Stomach (tissue), 8 donors: ENCODE measurements at regions not wholly inside any gene's neighbourhood (a gene's known extent, or its start where the extent isn't known, plus 50 kb on each side); places are given as distances from the start of the nearest gene placed in this dataset.

Experiments used
- DNase-seq, 2 donors: peaks; one replicate each; pipeline versions ENCODE4 v3.0.0 to v3.0.0-alpha.2; 2013 to 2019
- H3K27ac ChIP-seq, 5 donors: fragments of 200-600 bp in 4 of 5; sonication (generic) in 4 of 5; one replicate each; pipeline ENCODE4 v1.5.1; 2013 to 2019; ENCODE audit warnings: mild to moderate bottlenecking in 1 of 5, moderate library complexity in 1 of 5
- H3K27me3 ChIP-seq, 3 donors: fragments of 200-600 bp; sonication (generic); one replicate each; pipeline ENCODE4 v1.5.1; 2017 to 2019; ENCODE audit warnings: mixed run types in 1 of 3
- H3K36me3 ChIP-seq, 4 donors: fragments of 200-600 bp; sonication (generic); 1 replicate in 3 of 4; 2 replicates in 1 of 4; pipeline ENCODE4 v1.5.1; 2016 to 2019
- H3K4me1 ChIP-seq, 4 donors: fragments of 200-600 bp; sonication (generic); one replicate each; pipeline ENCODE4 v1.5.1; 2016 to 2019
- H3K4me3 ChIP-seq, 4 donors: fragments of 200-600 bp; sonication (generic) in 3 of 4; one replicate each; pipeline ENCODE4 v1.5.1; 2016 to 2019; ENCODE audit warnings: mild to moderate bottlenecking in 1 of 4
- H3K9me3 ChIP-seq, 4 donors: fragments of 200-600 bp; sonication (generic); one replicate each; pipeline ENCODE4 v1.5.1; 2016 to 2019
- EP300 ChIP-seq: sonication (generic); formaldehyde crosslinking; IDR thresholded peaks from one replicate; pipeline ENCODE4 v1.6.1; 2017; ENCODE audit warnings: antibody characterized with exemption
- POLR2A ChIP-seq, 4 donors: fragments of 450-650 bp; IDR thresholded peaks; one replicate each; pipeline ENCODE4 v1.6.1; 2016; ENCODE audit warnings: antibody characterized with exemption in 4 of 4, control low read depth in 2 of 4, mild to moderate bottlenecking in 1 of 4, moderate library complexity in 1 of 4
- POLR2AphosphoS5 ChIP-seq, 3 donors: sonication (generic); formaldehyde crosslinking; IDR thresholded peaks; one replicate each; pipeline ENCODE4 v1.6.1; 2016; ENCODE audit warnings: antibody characterized with exemption in 3 of 3
- WGBS, 5 donors: extraction: QIAGEN DNeasy Blood & Tissue Kit in 3 of 5; methylation state at CpG; one replicate each; pipeline versions ENCODE4 v1.1.5 to v1.1.7; 2013 to 2018; 5-methylcytosine and 5-hydroxymethylcytosine counted together
- intact Hi-C: fragments of 100-400 bp; cut with DNase I; formaldehyde crosslinking; loops from one replicate; pipeline ENCODE4 v1.15.1; 2023; ENCODE audit warnings: low total_unique reads
- TF ChIP-seq, protein P1 (sequence below), 7 experiments: fragments of 450-650 bp in 4 of 7; fragments of 200-600 bp in 3 of 7; sonication (generic) in 3 of 7; IDR thresholded peaks; one replicate each; pipeline ENCODE4 v1.5.1; 2016 to 2019; ENCODE audit warnings: antibody characterized with exemption in 7 of 7, control low read depth in 2 of 7, mild to moderate bottlenecking in 1 of 7
- donor health status: healthy with polysubstance abuse.
- donor health status: Bipolar disorder and iron deficiency.
- donor health status: healthy.

DNA sequence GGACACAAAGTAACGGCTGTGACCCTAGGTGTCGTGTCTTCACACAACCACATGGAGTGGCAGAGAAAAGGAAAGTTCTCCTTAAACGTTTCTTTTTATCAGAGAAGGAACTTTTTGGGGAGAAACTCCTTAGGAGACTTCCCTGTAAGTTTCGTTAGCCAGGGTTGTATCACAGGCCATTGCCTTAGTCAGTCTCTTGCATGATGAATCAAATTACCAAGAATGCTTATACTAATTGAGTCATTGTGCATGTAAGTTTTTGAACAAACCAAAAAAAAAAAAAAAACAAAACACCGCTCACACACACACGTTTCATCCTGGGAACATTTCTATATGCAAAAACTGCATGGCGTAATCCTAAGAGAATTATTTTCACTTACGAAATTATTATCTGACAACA lies 150.4 kb upstream of the SATB1 start:
- TF ChIP-seq POLR2A (IDR thresholded peaks at IDR 0.05) (no peak), EP300 (no peak), POLR2AphosphoS5 (IDR thresholded peaks at IDR 0.05) (no peak)
- TF ChIP-seq, protein P1, sequence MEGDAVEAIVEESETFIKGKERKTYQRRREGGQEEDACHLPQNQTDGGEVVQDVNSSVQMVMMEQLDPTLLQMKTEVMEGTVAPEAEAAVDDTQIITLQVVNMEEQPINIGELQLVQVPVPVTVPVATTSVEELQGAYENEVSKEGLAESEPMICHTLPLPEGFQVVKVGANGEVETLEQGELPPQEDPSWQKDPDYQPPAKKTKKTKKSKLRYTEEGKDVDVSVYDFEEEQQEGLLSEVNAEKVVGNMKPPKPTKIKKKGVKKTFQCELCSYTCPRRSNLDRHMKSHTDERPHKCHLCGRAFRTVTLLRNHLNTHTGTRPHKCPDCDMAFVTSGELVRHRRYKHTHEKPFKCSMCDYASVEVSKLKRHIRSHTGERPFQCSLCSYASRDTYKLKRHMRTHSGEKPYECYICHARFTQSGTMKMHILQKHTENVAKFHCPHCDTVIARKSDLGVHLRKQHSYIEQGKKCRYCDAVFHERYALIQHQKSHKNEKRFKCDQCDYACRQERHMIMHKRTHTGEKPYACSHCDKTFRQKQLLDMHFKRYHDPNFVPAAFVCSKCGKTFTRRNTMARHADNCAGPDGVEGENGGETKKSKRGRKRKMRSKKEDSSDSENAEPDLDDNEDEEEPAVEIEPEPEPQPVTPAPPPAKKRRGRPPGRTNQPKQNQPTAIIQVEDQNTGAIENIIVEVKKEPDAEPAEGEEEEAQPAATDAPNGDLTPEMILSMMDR (IDR thresholded peaks at IDR 0.05) = no peak
- Histone ChIP-seq H3K27ac (no peak overlapping the region), H3K4me1 (no peaks in the 10 kb centered on the region), H3K27me3 (no peaks in the 10 kb centered on the region), H3K36me3 (no peaks in the 10 kb centered on the region), H3K9me3 (no peaks in the 10 kb centered on the region), H3K4me3 (no peak overlapping the region)
- WGBS, 5 donors = 79 to 87% (median 86%) methylated on average over 8 of the region's 8 CpGs
- intact Hi-C loops = no loop called here
- DNase-seq = no peak

DNA sequence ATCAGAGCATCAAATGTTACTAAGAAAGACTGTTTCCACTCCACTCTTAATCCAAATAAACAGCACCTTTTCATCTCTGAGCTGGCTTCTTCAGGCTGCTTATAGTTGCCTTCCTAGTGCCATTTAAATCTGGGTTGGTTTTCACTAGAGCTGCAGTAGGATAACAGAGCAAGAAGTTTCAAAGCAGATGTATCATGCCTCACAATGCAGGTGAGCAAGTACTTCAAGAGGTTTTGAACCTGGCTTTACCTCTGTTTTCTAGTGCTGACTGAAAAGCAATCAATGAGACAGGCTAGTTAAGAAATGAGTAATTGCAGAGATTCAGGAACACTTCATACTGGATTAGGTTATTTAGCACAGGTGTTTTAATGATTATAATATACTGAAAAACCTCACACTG lies 147.7 kb upstream of the SATB1 start:
- Histone ChIP-seq H3K4me1 (no peaks in the 10 kb centered on the region), H3K36me3 (no peaks in the 10 kb centered on the region), H3K9me3 (no peaks in the 10 kb centered on the region), H3K27me3 (no peaks in the 10 kb centered on the region), H3K4me3 (no peak overlapping the region), H3K27ac (no peak overlapping the region)
- intact Hi-C loops = no loop called here
- no peak for TF ChIP-seq EP300
- no peak for TF ChIP-seq POLR2AphosphoS5 (IDR thresholded peaks at IDR 0.05)
- TF ChIP-seq POLR2A (IDR thresholded peaks at IDR 0.05) = no peak
- TF ChIP-seq, protein P1 (IDR thresholded peaks at IDR 0.05) = no peak
- no peak for DNase-seq

DNA sequence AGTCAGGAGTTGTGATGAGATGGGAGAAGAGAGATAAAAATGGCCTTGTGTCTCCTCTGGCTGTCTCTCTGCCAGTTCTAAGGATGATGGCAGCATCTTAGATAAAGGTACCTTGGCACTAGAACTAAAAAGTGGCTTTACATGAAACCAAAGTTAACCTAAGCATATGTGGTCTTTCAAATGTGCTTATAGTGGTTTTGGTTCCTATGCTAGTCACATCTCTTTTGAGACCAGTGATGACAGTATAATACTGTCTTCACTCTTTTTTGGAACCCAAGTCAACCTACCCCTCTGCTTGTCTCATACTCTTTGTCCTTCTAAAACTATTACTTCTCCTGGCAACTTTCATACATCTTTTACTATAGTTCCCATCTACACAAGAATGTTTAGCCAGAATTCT lies 142.2 kb upstream of the SATB1 start:
- Histone ChIP-seq H3K4me3 (no peak overlapping the region), H3K9me3 (no peaks in the 10 kb centered on the region), H3K27me3 (no peaks in the 10 kb centered on the region), H3K4me1 (no peaks in the 10 kb centered on the region), H3K27ac (no peak overlapping the region), H3K36me3 (no peaks in the 10 kb centered on the region)
- intact Hi-C loops = loop anchor here (10.0 kb wide), 1 partner anchor 208 kb away; no protein-coding TSS in a partner anchor
- TF ChIP-seq EP300 = no peak
- TF ChIP-seq, protein P1 (IDR thresholded peaks at IDR 0.05) = no peak
- no peak for DNase-seq

DNA sequence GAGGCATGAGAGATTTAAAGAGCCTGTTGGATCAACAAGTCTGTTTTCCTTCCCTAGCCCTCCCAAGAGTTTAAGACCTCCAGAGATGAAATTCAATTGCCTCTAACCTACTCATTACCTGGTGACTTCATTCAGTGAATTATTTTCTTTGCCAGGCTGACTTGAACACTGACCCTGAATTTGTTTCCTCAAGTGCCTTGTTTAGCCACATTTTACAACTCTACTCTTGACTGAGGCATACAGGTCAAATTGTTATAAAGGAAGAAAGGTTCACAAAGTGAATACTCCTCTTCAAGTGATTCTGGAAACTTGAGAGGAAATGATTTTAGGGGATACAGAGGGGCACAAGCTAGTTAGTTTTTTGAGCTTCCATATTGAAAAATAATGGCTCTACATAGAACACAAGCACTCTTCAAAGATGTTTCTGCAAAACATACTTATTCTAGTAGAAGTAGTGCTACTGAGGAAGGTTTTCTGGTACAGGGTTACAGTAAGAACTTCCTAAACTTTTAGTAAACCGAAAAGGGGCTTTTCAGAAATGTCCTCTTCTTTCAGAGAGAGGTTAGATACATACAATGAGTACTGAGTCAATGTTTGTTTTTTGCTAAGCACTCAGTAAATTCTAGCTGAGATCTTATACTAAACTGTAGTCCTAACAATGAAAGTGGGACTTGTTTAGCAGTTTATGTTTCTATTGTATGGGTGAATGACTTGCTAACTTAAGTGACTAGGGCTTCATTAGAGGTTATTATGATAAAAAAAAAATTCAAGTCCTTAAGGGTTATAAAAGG lies 137.4 kb upstream of the SATB1 start:
- Histone ChIP-seq H3K9me3 (no peaks in the 10 kb centered on the region), H3K4me1 (peaks cover 0 to 7% (median 0%) of the 10 kb centered on the region in 4 donors), H3K36me3 (no peaks in the 10 kb centered on the region), H3K27ac (no peak overlapping the region), H3K27me3 (no peaks in the 10 kb centered on the region), H3K4me3 (no peak overlapping the region)
- TF ChIP-seq POLR2AphosphoS5 (IDR thresholded peaks at IDR 0.05) = no peak
- TF ChIP-seq EP300 = no peak
- TF ChIP-seq, protein P1 (IDR thresholded peaks at IDR 0.05) = no peak
- no peak for TF ChIP-seq POLR2A (IDR thresholded peaks at IDR 0.05)
- intact Hi-C loops = loop anchor here (10.0 kb wide), 1 partner anchor 212 kb away; no protein-coding TSS in a partner anchor
- DNase-seq = no peak
- 29 to 51% (median 34%) methylated on average over 1 of the region's 1 CpG for WGBS, 5 donors
